ENCODE measurements at regions not wholly inside any gene's neighbourhood (a gene's known extent, or its start where the extent isn't known, plus 50 kb on each side); places are given as distances from the start of the nearest gene placed in this dataset.
A peak's percentile ranks its signal among the peaks of the same experiment; 100 is the strongest.

- DNase-seq = no peak
These were observed 79.6 kb downstream of the NCOR2 start for GRCh38 chr12:124487834-124488165.

GRCh38 chr12:124487066-124487833 is 80.2 kb downstream of the NCOR2 start:
- no peak for DNase-seq

DNA sequence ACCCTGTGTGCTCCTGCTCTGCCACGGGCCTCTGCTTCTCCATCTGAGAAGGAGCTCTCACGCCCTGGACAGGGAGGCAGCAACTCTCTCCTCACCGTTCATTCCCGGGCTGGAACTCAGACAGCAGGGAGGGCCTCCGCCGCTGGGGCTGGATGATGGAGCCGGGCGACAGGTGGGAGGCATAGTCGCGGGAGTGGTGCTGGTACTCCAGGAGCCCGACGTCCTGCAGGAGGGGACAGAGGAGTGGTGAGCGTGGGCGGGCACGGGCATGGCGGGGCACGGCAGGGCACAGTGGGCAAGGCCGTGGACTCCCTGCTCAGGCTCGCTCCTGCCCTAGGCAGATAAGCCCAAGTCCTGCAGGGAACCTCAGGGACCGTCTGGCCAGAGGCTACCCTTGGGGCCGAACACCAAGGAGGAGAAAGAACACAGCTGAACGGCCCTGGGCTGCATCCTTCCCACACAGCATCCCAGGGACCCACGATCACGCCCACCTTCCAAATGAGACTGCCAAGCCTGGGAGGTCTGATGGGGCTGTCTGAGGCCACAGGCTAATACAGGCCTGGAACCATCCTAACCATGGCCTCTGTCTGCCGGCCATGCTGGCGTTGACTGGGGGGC is 81.0 kb downstream of the NCOR2 start:
- no peak for DNase-seq

- DNase-seq = no peak
These were observed 82.0 kb downstream of the NCOR2 start for GRCh38 chr12:124485371-124485770.

- DNase-seq = no peak
These were observed 82.9 kb downstream of the NCOR2 start for GRCh38 chr12:124484526-124484953.

- no peak for DNase-seq
These were observed 83.3 kb downstream of the NCOR2 start for GRCh38 chr12:124484067-124484466.

DNA sequence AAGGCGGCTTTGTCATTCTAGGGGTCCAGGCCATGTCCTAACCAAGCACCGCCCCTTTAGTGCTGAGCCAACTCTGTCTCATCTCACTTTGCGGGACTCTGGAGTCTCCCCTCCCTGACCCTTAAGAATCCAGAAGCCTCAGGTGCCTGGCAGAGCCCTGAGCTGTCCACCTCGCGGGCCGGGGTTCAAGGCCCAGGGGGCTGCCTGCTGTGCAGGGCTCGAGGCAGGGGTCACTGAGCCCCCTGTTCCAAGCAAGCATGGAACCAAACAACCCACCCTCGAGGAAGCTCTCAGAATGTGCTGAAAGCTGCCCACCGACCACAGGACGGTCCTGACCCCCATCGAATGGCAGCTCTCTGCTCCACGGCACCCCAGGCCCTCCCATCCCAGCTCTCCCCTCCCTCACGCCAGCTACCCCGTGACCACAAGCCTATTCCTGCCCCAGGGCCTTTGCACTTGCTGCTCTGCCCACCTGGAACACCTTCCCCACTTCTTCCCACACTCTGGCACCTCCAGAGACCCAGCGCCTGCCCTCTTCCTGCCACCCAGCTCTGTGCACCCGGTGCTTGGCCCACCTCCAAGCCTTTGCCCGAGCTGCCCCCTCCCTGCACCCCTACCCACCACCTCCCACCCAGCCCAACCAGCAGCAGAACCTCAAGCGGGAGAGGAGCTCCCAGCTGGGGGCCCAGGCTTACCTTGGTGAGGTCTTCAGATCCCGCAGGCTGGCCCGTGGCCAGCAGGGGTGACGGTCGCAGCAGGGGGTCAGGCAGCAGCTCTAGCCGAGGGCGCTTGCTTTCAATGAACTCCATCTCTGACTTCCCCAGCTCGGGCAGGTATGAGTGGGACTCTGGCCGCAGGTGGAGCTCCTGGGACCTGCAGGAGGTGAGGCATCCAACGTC is 84.3 kb downstream of the NCOR2 start:
- DNase-seq = no peak

DNA sequence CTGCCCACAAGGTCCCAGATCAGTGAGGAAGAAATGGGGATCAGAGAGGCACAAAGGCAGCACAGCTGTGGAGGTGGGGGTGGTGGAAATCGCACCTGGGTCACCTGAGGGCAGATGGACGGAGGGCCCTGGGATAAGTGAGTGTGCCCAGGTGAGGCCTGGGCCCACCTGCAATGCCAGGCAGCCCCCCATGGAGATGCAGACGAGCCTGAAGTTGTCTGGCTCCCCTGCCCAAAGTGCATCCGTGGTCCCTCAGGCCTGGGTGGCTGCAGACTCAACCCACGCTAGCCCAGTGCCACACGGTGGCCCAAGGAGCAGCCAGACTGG is 84.9 kb downstream of the NCOR2 start:
- no peak for DNase-seq

DNA sequence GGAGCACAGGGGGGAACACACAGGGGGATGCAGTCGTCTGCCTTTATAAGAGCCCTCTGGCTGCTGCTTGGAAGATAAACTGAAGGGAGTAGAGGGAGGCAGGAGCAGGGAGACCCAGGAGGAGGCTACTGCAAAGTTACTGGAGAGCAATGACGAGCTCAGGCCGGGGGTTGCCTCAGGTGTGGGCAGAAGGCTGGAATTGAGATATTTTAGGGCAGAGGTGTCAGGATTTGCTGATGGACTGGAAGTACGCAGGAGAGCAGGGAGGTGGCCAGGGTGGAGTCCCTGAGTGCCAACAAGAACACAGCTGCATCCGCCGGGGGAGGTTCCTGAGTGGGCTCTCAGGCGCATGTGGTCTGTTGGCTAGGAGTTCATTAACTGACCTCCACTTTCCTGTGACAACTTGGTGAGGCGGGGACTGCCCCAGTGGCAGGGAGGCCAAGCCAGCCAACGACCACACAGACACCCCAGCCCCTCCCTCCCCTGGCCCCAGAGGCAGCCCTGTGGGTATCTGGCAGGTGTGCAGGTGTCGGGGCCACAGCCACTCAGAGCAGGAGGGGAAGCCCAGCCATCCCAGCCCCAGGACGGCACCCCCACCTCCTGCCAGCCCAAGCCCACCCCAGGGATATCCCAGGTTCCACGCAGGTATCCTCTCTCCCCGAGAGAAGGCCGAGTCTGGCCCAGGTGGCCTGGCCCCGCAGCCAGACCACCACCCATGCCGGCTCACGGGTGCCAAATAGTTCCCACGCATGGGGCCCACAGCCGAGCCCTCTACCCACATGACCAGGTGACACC is 85.4 kb downstream of the NCOR2 start:
- no peak for DNase-seq

GRCh38 chr12:124481257-124481750 is 86.1 kb downstream of the NCOR2 start:
- DNase-seq = no peak

- peak; percentile 45 for DNase-seq
These were observed 86.7 kb downstream of the NCOR2 start for GRCh38 chr12:124480469-124481256.

DNA sequence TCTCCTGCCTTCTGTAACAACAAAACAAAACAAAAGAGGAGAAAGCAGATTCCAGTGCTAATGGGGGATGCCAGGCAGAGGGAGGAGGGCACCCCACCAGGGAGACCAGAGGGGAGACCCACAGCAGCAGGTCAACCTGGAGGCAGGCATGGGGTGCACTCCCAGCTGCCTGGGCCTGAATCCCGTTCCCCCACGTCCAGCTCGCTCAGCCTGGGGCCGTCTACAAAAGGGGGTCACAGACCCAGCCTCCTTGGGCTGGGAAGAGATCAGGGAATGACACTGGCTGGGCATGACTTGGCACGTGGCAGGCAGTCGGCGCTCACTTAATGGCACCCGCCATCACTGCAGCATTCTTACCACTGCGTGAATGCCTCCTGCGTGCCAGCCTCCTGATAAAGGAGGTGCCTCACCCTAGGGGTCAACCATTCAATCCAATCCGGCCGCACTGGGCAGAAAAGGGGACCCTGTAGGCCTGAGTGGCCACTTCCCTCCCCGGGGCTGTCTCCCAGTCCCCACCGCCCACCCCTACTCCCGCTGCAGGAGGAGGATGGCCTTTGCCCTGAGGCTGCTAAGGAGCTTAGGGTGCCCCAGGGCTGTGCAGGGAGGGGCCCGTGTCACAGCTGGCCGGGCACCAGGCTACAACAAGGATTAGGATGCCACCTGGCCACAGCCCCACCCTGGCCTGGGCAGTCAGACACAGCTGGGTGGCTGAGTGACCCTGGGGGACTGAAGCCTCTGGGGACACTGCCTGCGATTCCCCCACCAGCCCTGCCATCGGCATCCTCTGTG is 87.5 kb downstream of the NCOR2 start:
- no peak for DNase-seq

GRCh38 chr12:124478985-124479645 is 88.3 kb downstream of the NCOR2 start:
- no peak for DNase-seq

DNA sequence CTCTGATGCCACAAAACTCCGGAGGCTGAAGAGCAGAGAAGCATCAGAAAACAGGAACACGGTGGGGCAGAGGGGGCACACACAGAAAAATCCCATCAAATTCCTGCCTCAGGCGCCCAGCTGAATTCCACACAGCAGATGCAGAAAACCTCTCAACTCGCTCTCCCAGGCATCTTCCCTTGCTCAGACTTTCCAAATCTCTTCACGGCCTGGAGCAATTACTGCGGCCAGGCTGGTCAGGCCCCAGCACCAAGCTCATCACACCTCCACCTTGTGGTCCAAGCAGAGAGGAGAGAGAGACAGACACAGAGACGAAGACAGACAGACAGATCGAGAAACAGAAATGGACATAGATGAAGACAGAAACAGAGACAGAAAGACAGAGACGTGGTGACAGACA is 89.0 kb downstream of the NCOR2 start:
- no peak for DNase-seq

DNA sequence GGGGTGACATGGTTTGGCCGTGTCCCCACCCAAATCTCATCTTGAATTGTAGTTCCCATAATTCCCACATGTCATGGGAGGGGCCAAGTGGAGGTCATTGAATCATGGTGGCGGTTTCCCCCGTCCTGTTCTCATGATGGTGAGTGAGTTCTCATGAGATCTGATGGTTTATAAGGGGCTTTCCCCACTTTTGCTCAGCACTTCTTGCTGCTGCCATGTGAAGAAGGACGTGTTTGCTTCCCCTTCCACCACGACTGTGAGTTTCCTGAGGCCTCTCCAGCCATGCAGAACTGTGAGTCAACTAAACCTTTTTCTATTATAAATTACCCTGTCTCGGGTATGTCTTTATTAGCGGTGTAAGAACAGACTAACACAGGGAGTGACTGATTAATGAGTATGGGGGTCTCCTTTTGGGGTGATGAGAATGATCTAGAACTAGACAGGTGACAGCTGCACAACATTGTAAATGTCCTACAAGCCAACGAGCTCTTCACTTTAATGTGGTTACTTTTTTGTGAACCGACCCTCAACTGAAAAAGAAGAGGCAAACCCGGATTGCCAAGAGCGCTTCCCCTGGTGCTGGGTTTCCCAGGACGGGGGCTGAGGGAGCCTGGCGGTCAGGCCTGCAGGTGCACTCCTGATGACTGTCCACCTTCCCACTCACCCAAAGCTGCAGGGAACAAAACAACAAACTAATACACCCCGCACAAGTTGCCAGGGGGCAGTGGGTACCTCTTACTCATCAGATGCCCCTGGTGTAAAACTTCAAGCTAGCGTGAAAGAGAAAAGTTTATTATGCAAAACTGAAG is 90.1 kb downstream of the NCOR2 start:
- DNase-seq = no peak

GRCh38 chr12:124476011-124476400 is 91.4 kb downstream of the NCOR2 start:
- DNase-seq = no peak

GRCh38 chr12:124475295-124476010 is 92.0 kb downstream of the NCOR2 start:
- no peak for DNase-seq

- no peak for DNase-seq
These were observed 92.7 kb downstream of the NCOR2 start for GRCh38 chr12:124474709-124475108.

DNA sequence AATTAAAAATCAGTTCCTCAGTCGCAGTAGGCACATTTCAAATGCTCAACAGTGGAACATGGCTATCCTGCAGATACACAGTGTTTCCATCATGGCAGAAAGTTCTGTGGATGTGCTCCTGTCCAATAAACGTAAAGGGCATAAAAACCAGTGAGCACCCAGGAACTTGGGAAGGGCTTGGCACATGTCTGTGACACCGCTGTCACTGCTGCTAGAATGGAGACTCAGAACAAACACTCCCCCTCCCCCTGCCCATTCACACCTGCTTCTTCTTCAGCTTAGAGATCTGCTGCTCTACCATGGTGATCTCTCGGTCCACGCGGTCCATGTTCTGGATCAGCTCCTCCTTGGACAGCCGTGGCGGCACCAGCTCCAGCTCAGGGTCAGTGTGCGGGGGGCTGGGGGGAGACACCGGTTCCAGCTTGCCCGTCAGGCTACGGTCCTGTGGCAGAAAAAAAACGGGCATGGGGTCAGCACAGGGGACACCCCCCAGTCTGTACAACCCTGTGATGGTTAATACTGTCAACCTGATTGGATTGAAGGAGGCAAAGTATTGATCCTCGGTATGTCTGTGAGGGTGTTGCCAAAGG is 94.6 kb downstream of the NCOR2 start:
- no peak for DNase-seq
